ENCODE measurements at regions not wholly inside any gene's neighbourhood (a gene's known extent, or its start where the extent isn't known, plus 50 kb on each side); places are given as distances from the start of the nearest gene placed in this dataset.

GRCh38 chr3:82132210-82133069 lies 371.0 kb upstream of the GBE1 start (continued):
- no peak for TF ChIP-seq CREB1 (CRISPR knock-in tag; IDR thresholded peaks at IDR 0.05; ENCODE audit: low read depth)
- no peak for TF ChIP-seq STAT1 (IDR thresholded peaks at IDR 0.05; ENCODE audit: unreplicated experiment)
- TF ChIP-seq REST (IDR thresholded peaks at IDR 0.05; ENCODE audit: unreplicated experiment), result no peak
- no peak for TF ChIP-seq NANOG (IDR thresholded peaks at IDR 0.05; ENCODE audit: borderline replicate concordance)
- no peak for TF ChIP-seq ZNF331 (CRISPR knock-in tag; IDR thresholded peaks at IDR 0.05; ENCODE audit: low read depth)
- no peak for TF ChIP-seq CTCF (conservative IDR thresholded peaks at IDR 0.05; ENCODE audit: low read depth in 2 of 2)
- TF ChIP-seq EZH2 (IDR thresholded peaks at IDR 0.05; ENCODE audit: low read depth, unreplicated experiment), result no peak
- TF ChIP-seq ETS1 (IDR thresholded peaks at IDR 0.05), result no peak
- no peak for TF ChIP-seq EZH2phosphoT487 (IDR thresholded peaks at IDR 0.05; ENCODE audit: unreplicated experiment)

GRCh38 chr3:82130046-82130445 lies 368.6 kb upstream of the GBE1 start:
- Mint-ChIP-seq H3K27ac (no peak overlapping the region), H3K27me3 (ENCODE audit: insufficient read depth, low read depth, poor library complexity) (no peaks in the 10 kb centered on the region), H3K36me3 (ENCODE audit: low read depth) (no peaks in the 10 kb centered on the region), H3K9me3 (no peaks in the 10 kb centered on the region), H3K4me1 (peaks cover 11% of the 10 kb centered on the region), H3K4me3 (no peak overlapping the region)
- Histone ChIP-seq H3K36me3 (ENCODE audit: insufficient read depth) (no peaks in the 10 kb centered on the region), H4K20me1 (replicated peaks; ENCODE audit: insufficient read depth) (no peaks in the 10 kb centered on the region), H3K4me3 (no peak overlapping the region), H3K27me3 (ENCODE audit: insufficient read depth) (no peaks in the 10 kb centered on the region), H3K27ac (ENCODE audit: low read depth) (no peak overlapping the region), H3K4me2 (no peak overlapping the region), H3K9me2 (ENCODE audit: insufficient read depth) (peaks cover 9% of the 10 kb centered on the region; the same call in 1 of the 2 replicates), H3K79me2 (replicated peaks; ENCODE audit: insufficient read depth) (no peaks in the 10 kb centered on the region), H3F3A (replicated peaks; ENCODE audit: low read depth) (no peaks in the 10 kb centered on the region), H3K4me1 (ENCODE audit: insufficient read depth) (peaks cover 11% of the 10 kb centered on the region), H2AFZ (no peak overlapping the region; the same call in 1 of the 2 replicates)
- ATAC-seq (no peak), DNase-seq (ENCODE audit: low spot score) (no peak)
- TF ChIP-seq ZNF331 (CRISPR knock-in tag; IDR thresholded peaks at IDR 0.05; ENCODE audit: low read depth), result no peak
- no peak for TF ChIP-seq POLR2AphosphoS5 (IDR thresholded peaks at IDR 0.05; ENCODE audit: low read depth)
- TF ChIP-seq ZNF462 (CRISPR knock-in tag; IDR thresholded peaks at IDR 0.05), result no peak
- no peak for TF ChIP-seq EZH2 (IDR thresholded peaks at IDR 0.05; ENCODE audit: low read depth, unreplicated experiment)
- no peak for TF ChIP-seq JUNB (IDR thresholded peaks at IDR 0.05; ENCODE audit: unreplicated experiment)
